SK-N-SH (cell line): ENCODE measurements at regions not wholly inside any gene's neighbourhood (a gene's known extent, or its start where the extent isn't known, plus 50 kb on each side); places are given as distances from the start of the nearest gene placed in this dataset.

Experiments used
- EP300 ChIP-seq, 2 experiments: IDR thresholded peaks; 2 replicates each; pipeline versions ENCODE4 v1.4.0 to v1.6.1; 2012; ENCODE audit warnings: borderline replicate concordance in 1 of 2, low read depth in 1 of 2, low read length in 1 of 2
- FOXM1 ChIP-seq: IDR thresholded peaks from 2 replicates; pipeline ENCODE4 v1.4.0; 2012; ENCODE audit warnings: low read depth, mild to moderate bottlenecking
- POLR2AphosphoS5 ChIP-seq: IDR thresholded peaks from 2 replicates; pipeline ENCODE4 v1.6.1; 2012; ENCODE audit warnings: low read depth, low read length
- RAD21 ChIP-seq: IDR thresholded peaks from 2 replicates; pipeline ENCODE4 v1.6.1; 2012; ENCODE audit warnings: mild to moderate bottlenecking, low read length
- TAF1 ChIP-seq: IDR thresholded peaks from 2 replicates; pipeline ENCODE4 v1.6.1; 2012; ENCODE audit warnings: low read depth, mild to moderate bottlenecking, low read length, moderate library complexity, borderline replicate concordance
- TEAD4 ChIP-seq: IDR thresholded peaks from 2 replicates; pipeline ENCODE4 v1.4.0; 2012; ENCODE audit warnings: mild to moderate bottlenecking, borderline replicate concordance; ENCODE audit not compliant: insufficient read depth
- TF ChIP-seq, protein P1 (sequence below): fragments of 200-600 bp; sonication (generic); IDR thresholded peaks from 2 replicates; pipeline ENCODE4 v1.6.1; 2017; ENCODE audit warnings: antibody characterized with exemption, mild to moderate bottlenecking, moderate library complexity
- TF ChIP-seq, protein P2 (sequence below): IDR thresholded peaks from 2 replicates; pipeline ENCODE4; 2012
- TF ChIP-seq, protein P3 (sequence below): fragments of 150-350 bp; IDR thresholded peaks from 2 replicates; pipeline ENCODE4 v1.6.1; 2016; ENCODE audit warnings: mild to moderate bottlenecking, low read depth, low read length

DNA sequence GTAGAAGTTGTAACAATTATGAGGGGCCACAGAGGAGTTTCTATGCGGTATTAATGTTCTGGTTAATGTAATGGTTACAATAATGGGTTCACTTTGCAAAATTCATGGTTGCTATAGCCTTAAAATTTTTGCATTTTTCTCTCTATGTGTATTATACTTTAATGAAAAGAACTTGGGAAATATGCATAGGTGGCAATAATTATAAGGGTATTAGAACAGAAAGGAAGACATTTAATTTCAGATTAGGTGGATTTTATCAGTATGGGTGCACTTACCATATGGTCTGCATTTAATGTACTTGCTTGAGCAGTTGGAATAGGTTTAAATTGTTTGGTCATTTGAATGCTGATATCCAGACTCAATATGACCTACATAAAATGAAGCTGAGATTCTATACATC lies 161.6 kb upstream of the TACR1 start:
- TF ChIP-seq TEAD4 (no peak), TAF1 (no peak), EP300 (IDR thresholded peaks at IDR 0.05; ENCODE audit: borderline replicate concordance in 1 of 2, low read depth in 1 of 2, low read length in 1 of 2) (no peak), RAD21 (no peak), FOXM1 (no peak), POLR2AphosphoS5 (no peak)
- TF ChIP-seq, protein P1, sequence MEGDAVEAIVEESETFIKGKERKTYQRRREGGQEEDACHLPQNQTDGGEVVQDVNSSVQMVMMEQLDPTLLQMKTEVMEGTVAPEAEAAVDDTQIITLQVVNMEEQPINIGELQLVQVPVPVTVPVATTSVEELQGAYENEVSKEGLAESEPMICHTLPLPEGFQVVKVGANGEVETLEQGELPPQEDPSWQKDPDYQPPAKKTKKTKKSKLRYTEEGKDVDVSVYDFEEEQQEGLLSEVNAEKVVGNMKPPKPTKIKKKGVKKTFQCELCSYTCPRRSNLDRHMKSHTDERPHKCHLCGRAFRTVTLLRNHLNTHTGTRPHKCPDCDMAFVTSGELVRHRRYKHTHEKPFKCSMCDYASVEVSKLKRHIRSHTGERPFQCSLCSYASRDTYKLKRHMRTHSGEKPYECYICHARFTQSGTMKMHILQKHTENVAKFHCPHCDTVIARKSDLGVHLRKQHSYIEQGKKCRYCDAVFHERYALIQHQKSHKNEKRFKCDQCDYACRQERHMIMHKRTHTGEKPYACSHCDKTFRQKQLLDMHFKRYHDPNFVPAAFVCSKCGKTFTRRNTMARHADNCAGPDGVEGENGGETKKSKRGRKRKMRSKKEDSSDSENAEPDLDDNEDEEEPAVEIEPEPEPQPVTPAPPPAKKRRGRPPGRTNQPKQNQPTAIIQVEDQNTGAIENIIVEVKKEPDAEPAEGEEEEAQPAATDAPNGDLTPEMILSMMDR, result no peak
- TF ChIP-seq, protein P2, sequence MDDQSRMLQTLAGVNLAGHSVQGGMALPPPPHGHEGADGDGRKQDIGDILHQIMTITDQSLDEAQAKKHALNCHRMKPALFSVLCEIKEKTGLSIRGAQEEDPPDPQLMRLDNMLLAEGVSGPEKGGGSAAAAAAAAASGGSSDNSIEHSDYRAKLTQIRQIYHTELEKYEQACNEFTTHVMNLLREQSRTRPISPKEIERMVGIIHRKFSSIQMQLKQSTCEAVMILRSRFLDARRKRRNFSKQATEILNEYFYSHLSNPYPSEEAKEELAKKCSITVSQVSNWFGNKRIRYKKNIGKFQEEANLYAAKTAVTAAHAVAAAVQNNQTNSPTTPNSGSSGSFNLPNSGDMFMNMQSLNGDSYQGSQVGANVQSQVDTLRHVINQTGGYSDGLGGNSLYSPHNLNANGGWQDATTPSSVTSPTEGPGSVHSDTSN, result no peak
- TF ChIP-seq, protein P3, sequence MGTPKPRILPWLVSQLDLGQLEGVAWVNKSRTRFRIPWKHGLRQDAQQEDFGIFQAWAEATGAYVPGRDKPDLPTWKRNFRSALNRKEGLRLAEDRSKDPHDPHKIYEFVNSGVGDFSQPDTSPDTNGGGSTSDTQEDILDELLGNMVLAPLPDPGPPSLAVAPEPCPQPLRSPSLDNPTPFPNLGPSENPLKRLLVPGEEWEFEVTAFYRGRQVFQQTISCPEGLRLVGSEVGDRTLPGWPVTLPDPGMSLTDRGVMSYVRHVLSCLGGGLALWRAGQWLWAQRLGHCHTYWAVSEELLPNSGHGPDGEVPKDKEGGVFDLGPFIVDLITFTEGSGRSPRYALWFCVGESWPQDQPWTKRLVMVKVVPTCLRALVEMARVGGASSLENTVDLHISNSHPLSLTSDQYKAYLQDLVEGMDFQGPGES, result no peak
